GM21390 (cell line): ENCODE measurements at regions not wholly inside any gene's neighbourhood (a gene's known extent, or its start where the extent isn't known, plus 50 kb on each side); places are given as distances from the start of the nearest gene placed in this dataset.

Experiments used
- ATAC-seq: cut with Tn5 transposase; IDR thresholded peaks from one replicate; pipeline ENCODE4 v1.9.1; 2021; ENCODE audit not compliant: unreplicated experiment

DNA sequence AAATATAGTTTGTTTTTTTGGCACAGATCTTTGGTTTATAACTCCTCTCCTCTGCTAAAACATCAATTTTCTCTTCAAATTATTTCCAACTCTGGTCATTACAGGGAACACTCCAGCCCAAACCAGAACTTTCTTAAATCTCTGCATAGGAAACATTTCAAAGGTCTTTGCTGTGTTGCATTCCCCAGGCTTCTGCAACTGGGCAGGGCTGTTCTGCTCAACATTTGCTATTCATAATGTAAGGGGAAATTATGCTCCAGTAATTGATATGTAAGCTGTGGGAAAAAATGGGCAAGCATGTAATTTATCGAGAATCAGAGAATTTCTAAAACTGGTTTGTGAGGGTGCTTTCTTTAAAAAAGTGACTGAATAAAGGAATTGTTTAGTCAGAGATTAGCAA, 410.4 kb downstream of the TUSC7 start:
- ATAC-seq: no peak

DNA sequence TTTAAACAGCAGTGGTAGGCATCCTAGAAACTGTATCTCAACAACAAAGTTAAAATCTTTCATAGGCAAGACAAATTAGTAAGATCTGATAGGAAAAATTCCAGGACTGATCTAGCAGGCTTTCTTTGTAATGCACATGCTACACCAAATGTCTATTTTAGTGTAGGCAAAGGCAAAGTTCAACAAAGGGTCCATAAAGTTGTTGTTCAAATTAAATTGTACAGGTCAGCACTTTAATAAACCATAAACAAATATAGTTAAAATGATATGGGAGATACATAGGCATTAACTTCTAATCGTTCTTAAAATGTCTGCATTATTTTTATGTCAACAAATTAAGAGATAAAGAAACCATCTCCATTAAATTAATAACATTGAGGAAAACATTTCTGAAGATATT, 413.0 kb downstream of the TUSC7 start:
- no peak for ATAC-seq

DNA sequence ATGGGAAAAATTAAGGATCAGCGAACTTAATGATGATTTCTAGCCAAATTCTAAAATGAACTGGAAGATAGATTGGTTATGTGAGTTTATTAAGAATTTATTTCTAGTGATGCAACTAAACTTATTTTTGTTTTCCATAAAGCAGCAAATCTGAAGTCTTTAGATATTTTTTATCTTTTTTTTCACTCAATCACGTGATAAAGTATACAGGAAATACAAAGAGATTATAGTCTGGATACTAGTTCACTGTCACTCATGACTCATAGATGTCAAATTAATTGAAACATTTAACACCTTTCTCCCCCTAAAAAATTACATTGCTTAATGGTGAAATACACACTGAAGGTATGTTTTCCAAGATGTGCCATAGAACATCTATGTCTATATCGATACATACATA, 416.9 kb downstream of the TUSC7 start:
- ATAC-seq: no peak

DNA sequence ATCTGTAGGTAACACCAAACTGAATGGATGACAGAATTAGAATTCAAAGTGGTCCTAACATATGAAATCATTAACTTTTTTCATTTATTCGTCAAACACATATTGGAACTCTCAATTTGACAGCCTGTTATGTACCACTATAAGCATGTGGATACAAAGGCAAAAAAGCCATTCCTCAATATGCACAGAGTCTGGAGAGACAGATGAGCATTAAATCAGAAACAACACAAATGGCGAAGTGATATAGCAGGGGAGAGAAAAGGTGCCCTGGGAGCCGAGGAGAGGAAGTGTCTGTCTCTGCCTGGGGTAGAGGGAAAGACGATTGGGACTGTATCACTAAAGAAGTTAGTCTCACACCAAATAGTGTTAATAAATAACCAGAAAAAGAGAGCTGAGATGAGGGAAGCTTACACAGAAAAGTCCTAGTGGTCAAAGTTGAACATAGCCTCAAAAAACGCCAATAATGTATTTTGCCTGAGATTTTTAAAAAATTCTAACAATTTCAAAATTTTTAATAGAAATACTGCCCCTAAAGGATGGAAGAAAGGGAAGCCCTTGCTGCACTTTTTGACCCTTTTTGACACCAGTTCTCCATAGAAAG, 417.5 kb downstream of the TUSC7 start:
- no peak for ATAC-seq

DNA sequence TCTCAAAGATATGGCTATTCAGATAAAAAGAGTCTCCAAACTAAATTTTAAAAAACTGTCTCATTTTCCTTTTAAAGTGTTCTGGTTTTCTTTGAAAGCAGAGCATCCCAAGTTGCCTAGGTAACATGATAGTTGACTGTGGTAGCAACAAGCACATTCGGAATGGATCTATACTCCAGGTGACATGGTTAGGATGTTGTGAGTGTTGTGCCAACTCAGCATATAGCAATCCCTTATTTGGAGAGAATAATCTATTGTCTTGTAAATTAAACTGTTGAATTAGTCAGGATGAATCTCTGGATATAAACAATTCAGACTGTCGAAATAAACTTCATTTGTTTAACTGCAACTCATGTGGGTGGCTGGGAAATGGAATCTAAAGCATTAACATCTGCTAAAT, 418.6 kb downstream of the TUSC7 start:
- no peak for ATAC-seq

DNA sequence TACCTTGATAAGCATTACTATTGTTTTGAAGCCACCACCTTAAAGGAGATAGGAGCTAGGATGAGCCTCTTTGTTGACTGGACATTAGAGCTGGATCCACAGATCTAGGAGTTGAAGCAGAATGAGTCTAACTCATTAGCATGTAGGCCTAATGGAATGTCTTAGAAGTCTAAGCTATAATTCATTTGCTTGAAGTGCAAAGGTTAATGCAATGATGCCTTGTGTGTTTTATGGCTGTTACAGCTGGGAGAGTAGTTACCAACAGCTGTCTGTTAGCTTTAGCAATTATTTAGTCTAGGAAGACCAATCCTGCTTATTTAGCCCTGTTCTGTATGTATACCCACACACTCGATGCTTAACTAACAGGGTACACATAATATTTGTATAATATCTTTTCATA, 419.3 kb downstream of the TUSC7 start:
- no peak for ATAC-seq

DNA sequence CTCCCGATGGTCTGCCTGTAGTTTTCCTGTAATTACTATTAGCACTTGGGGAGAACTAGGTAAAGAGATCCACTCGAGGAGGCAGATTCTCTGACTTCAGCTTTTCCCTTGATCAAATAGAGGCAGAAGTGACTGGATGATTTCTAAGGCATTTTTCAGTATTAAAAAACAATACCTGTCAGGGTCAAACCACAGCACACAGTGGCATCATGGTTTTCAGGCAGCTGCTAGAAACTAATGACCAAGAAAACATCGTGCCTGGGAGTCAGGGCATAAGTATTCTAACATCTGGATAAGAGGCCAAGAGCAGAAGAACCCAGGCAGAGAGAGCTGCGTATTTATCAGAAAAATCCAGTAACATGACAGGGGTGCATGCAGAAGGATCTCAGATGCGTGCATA, 419.9 kb downstream of the TUSC7 start:
- ATAC-seq: no peak

DNA sequence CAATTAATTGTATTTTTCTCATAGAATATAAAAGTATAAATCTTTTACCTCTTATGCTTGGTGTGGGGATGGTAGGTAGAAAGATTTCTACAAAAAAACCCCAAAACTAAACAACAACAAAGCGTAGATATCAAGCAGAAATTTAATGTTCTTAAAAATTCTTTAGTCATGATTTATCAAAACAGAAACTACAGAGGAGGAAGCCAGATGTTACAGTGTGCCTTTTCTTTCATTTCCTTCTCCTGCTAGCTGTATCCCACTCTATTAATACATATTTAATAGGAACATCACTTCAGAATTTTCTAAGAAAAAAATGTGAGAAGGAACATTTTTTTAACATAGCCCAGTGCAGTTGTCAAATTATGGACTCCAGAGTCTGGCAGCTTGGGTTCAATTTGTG, 420.6 kb downstream of the TUSC7 start:
- no peak for ATAC-seq

DNA sequence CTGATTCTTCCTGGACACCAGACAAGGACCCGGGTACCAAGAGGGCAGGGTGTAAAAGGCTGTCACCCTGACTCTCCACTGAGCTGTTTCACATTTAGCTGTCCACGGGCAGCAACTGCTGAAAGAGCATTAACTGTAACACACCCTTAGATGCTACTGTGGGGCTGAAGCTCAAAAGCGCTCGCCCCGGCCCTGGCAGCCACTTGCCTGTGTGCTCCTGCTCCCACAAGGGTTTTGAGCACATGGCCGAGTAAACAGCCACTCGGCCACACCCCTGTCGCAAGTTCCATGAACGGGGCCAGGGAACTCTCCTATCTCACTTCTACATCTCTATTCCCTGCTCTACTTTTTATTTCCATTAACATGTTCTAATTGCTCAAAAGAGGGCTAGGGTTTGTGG, 421.7 kb downstream of the TUSC7 start:
- no peak for ATAC-seq

DNA sequence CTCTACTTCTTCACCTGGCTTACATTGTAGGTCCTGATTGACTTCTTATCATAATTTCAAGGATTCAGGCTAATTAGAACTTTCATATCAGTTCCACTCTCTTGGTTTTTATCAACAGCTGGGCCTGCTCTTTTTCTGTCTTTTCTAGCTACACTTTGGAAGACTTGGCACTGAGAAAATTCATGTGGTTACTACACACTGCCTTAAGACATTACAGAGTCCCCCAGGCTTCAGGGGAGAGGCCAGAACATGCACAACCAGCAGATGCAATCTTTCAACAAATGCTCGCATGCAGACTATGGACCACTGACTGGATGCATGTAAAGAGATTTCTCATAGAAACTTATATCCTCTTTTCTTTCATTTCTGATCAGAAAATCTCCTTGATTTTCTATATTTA, 423.5 kb downstream of the TUSC7 start:
- no peak for ATAC-seq

DNA sequence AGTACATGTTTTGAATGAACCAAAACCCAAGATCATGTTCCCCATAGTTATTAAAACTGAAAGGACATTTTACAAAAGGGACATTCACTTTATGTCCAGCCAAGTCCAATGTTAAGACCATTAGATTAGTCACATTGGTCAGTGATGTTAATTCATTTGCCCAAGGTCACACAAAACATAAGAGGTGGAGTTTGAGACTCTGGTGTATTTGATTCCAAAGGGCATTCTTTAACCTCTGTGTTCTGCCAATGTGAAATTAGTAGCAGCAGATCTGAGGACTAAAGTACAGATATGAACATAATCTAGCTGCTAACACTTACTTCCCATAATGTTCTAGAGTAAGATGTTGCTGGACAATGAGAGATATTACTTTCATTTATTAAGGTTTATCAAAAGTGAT, 425.6 kb downstream of the TUSC7 start:
- ATAC-seq: no peak

DNA sequence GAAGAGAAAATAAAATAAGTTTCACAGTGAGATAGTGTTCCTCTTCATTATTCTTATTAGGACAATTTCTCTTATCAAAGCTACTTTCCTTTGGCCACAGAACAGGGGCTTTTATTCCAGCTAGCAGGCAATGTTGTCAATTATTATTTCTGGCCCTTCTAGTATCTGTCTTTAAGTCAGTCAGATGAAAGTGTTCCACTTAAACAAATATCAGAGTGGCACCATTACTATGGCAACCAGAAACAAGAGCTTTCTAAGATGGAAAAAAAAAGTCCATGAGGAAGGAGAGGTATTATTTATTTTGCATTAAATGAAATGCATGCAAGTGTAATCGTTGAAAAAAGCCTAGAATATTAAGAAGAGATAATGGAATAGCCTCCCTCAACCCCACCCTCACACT, 426.4 kb downstream of the TUSC7 start:
- no peak for ATAC-seq

DNA sequence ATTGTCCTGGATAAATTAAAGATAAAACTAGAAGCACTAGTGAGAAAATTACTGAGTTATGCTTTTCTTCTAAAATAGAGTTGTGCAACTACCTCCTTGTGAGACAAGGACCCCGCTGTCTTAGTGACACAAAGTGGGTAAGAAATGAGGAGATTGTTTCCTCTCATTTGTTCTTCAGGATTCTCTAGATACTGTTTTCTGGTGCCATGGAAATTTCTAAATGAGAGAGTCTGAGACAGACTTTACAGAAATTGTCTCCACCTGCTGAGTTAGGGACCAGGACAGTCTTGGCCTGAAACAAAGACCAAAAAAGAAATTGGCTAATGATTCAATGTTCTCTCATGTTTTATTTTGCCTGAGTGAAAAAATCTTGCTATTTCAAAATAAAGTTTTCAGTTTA, 427.5 kb downstream of the TUSC7 start:
- no peak for ATAC-seq

DNA sequence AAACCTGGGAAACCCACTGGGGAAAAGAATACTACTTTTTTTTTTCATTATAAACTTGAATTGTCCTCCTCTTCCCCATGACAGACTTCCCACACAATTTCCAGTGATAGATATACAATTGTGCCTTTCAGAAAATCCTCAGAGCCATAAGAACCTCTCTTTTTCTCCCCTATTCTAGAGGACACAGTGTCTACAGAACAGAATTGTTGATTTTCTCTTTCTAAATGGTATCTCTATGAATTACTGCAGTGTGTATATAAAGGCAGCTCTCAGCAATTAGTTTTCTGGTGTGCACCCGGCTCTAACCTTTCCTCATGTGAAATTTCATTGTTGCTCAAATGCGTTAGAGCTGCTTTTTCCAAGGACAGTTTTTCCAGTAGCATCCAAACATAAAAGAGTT, 430.1 kb downstream of the TUSC7 start:
- ATAC-seq: no peak

DNA sequence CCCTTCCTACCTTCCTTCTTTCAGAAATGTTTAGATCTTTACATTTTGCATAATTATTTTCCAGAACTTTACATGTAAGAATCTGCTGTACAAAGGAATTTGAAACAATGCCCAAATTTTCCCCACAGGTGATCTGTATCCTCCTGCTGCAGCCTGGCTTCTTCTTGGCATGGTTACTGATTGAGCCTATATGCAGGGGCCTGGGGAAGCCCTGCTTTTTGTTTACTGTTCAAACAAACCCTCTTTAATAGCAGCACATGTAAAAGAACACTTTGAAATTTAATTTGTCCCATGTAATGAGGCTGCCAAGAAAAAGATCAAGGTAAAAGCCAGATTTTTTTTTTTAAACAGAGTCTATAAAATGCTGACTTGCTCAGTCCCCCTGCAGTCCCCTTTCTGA, 432.2 kb downstream of the TUSC7 start:
- ATAC-seq: no peak

DNA sequence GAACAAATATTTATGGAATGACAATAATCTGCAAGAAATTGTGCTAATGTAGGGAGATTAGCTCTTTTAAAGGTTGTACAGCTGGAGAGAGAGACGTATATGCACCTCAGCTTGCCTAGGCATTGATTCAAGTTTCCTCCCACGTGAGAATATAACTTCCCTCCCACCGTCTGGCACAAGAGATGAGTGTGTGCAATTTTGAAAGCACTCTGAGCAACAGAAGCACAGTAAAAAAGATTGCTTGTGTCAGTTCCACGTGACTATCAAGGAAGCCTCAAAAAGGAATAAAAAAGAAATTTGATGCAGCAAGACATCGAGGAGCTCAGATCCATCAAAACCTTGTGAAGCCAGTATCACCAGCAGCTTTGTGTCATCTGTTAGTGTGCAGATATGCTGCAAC, 435.3 kb downstream of the TUSC7 start:
- no peak for ATAC-seq

DNA sequence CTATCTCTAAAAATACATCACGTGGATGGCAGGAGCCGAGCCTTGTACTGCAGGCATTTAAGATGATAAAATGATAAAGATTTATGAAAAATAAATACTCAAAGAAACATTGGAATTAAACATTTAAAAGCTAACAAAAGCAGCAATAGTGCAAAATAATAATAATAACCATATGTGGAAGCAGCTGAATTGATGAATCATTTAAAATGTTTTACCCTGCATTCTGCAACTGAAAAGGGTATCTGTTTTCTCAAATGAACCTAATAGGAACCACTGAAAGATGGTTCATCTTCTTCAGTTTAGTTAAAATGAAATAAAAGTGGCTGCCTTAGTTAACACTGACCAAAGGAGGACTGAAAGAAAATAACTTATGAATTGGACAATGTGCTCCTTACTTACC, 436.1 kb downstream of the TUSC7 start:
- ATAC-seq: no peak

DNA sequence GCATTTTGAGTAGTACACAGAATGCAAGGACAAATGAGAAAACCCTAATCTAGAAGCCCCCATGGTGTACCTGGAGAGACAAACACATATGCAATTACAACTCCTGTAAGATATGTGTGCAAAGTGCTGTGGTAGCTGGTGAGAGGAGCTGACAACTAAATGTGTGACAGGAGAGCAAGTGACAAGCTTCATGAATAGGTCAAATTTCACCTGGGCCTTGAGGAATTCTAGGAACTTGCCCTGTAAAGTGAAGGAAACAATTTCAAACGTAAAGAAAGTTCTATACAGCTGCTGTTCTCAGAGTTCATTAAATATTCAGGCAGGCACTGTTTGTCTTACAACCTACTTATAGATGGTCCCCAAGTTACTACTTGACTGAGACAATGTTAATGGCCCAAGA, 437.0 kb downstream of the TUSC7 start:
- no peak for ATAC-seq

DNA sequence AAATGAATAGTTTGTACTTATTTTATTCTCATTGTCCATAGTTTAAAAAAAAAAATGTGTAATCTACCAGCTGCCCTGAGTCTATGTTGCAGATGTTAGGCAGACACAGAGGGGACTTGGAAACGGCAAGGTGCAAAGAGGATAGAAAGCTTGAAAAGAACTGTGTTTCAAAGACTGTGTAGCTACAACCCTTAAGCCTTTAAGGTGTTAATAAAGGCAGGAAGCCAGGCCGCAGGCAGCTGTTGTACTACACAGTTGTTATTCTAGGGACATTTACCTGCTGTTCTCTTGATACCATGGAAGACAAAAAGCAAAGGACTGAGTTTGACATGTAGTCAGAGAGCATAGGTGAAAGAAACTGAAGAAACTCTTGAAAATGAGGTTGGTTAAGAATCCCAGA, 440.0 kb downstream of the TUSC7 start:
- ATAC-seq: no peak

DNA sequence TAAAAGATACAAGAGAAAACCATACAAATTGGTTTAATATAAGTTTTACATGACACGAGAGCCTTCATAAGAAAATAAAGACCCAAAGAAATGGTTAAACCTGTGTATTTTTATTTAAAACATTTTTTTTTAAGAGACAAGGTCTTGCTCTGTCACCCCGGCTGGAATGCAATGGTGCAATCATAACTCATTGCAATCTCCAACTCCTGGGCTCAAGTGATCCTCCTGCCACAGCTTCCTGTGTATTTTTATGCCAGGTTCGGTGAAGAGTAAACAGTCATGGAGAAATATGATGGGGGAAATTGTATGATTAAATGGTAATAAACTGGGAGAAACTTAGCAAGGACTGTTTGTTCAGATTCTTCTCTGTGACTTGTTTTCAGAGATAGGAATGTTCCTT, 441.0 kb downstream of the TUSC7 start:
- ATAC-seq: no peak

DNA sequence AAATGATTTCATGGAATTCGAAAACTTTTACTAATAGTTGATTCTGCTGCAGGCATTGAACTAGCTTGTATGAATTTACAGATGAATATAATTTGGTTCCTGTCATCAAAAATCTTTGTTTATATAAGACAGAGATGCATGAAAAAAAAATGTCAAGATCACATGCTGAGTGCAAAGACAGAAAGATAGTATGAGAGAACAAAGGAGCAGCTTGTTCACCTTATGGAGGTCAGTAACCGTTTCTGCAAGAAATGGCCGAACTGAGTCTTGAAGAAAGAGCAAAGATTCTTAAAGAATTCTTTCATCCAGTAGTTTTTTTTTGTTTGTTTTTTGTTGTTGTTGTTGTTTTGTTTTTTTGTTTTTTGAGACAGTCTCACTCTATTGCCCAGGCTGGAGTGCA, 450.6 kb downstream of the TUSC7 start:
- no peak for ATAC-seq

DNA sequence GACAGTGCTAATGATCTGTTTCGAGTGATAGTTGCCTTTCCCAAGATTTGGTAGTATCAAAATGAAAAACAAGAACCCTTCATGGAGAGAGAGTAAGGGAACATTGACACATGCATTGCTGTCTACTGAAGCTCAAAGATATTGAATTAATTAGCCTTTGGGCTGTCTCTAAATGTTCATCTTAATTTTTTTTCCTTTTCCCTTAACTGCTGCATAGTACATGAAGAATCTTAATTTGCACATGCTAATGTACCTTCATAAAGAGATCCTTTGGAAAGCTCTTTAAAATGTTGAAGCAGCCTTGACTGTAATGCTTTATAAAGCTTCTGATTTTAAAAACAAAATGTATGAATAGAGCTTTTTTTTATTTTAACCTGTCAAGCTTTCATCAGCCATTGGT, 452.2 kb downstream of the TUSC7 start:
- no peak for ATAC-seq

DNA sequence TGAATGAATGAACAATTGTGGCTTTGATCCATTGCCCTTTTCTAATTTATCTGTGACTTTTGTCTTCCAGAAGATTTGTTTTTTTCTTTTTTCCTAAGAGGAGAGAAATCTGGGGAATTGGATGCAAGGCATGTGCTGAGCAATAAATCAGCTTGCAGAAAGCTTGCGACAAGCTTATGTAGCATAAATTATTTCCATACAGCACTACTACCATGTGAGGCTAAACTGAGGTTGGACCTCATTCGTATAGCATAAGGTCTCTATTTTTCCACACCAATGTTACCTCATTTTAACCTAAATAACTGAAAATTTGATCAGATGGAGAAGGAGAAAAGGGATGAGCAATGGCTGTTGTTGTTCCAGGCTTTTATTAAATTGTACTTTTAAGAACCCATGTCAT, 455.6 kb downstream of the TUSC7 start:
- no peak for ATAC-seq

DNA sequence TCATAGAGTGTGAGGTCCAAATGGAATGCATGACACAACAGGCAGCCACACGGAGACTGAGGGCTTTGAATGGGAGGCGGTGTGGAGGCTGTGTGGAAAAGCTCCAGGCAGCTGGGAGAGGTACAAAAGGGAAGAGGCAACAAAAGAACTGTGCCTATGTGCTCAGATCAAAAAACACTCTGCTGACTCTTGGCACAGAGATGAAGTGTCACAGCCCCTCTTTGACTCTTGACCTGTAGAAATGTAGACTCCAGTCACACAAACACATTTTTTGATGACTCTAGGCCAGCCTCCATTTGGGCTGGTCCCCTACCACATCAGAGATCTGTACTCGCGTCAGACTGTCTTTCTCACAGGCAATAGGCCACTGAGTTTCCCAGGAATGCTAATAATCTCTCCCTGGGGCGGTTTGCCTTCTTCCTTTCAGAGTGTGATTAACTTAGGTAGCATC, 456.0 kb downstream of the TUSC7 start:
- no peak for ATAC-seq
